ENCODE measurements at regions not wholly inside any gene's neighbourhood (a gene's known extent, or its start where the extent isn't known, plus 50 kb on each side); places are given as distances from the start of the nearest gene placed in this dataset.

DNA sequence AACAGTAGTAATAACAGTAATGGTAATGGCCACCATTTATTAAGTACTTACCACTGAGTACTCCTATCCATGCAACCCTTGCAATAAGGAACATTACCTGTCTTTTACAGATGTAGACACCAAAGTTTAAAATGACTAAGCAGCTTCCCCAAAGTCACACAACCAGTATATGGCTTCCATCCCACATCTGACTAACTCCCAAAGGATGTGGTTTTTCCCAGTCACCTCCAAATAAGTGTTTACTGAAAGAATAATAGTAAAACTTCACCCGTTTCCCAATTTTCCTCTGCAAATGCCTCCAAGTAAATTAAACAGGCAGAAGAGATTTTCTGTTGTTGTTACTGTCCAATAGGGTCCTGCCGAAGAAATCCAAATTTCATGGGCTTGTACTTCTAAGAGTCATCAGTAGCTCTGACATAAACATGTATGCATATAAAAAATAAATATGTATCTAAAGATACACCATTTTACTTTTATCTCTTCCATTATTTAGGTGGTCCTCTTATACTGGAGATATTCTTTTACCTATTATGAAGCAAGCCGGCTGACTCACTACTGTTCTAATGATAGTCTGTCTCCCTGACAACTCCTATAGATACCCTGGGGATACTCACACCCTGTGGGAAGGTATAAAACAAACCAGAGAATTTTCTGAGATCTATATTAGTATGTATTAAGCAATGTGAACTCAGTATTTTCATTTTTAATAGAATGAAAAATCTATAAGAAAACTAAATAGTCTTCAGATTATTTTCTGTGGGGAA is 77.9 kb upstream of the ID4 start:
- ChIA-PET POLR2A (no interaction called here), CTCF (interaction anchor here (1.7 kb wide), 1 partner anchor 13 kb away, joined by 3 read pairs; no protein-coding TSS in a partner anchor)
- peak; percentile 33 for DNase-seq (ENCODE audit: low read depth, low spot score)
- TF ChIP-seq, protein P1, sequence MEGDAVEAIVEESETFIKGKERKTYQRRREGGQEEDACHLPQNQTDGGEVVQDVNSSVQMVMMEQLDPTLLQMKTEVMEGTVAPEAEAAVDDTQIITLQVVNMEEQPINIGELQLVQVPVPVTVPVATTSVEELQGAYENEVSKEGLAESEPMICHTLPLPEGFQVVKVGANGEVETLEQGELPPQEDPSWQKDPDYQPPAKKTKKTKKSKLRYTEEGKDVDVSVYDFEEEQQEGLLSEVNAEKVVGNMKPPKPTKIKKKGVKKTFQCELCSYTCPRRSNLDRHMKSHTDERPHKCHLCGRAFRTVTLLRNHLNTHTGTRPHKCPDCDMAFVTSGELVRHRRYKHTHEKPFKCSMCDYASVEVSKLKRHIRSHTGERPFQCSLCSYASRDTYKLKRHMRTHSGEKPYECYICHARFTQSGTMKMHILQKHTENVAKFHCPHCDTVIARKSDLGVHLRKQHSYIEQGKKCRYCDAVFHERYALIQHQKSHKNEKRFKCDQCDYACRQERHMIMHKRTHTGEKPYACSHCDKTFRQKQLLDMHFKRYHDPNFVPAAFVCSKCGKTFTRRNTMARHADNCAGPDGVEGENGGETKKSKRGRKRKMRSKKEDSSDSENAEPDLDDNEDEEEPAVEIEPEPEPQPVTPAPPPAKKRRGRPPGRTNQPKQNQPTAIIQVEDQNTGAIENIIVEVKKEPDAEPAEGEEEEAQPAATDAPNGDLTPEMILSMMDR (IDR thresholded peaks at IDR 0.05; ENCODE audit: insufficient read depth, low read length, missing control alignments) = no peak
- no peak overlapping the region for H3K4me3 ChIP-seq (ENCODE audit: low read depth, low read length)

DNA sequence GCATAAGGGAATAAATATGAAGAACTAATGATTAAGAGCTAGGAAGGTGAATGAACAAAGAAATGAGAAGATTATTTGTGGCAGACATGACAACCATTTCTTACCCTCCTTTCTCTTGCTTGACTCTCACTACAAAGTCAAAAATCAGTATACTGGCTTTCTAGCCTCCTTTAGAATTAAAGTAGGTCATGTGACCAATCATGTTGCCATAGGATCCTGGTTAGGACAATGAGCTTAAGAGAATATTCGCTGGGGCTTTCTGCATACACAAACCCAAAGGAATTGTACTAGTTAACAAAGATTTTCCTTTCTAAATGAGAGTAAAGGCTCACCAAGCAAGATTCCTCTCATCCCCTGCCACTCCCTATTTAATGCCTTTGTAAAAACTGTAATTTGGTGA is 76.0 kb upstream of the ID4 start:
- no peak overlapping the region for H3K4me3 ChIP-seq (ENCODE audit: low read depth, low read length)
- ChIA-PET CTCF (no interaction called here), POLR2A (no interaction called here)
- DNase-seq (ENCODE audit: low read depth, low spot score) = no peak
- TF ChIP-seq, protein P1 (IDR thresholded peaks at IDR 0.05; ENCODE audit: insufficient read depth, low read length, missing control alignments) = no peak

DNA sequence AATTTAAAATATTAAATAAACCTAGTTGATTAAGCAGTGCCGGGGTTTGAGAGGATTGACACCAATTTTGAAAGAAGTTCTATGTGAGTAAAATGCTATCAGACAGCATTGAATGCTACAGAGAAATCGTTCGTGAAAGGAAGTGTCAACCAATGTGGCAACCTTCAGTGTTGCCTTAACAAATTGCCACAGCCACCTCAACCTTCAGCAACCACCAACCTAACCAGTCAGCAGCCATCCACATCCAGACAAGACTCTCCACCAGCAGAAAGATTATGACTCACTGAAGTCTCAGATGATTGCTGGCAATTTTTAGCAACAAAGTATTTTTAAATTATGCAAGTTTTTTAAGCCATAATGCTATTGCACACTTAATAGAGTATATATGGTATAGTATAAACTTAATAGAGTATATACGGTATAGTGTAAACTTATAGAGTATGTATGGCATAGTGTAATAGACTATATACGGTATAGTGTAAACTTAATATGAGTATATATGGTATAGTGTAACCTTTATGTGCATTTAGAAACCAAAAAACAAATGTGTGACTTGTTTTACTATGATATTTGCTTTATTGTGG is 65.3 kb upstream of the ID4 start:
- POLR2A ChIA-PET = no interaction called here
- DNase-seq (ENCODE audit: low read depth, low spot score) = peak; percentile 28
- CTCF ChIA-PET = interaction anchor here (1.2 to 1.3 kb wide), 2 partner anchors 10 to 13 kb away, joined by 3 read pairs; no protein-coding TSS in a partner anchor
- H3K4me3 ChIP-seq (ENCODE audit: low read depth, low read length) = no peak overlapping the region
- TF ChIP-seq, protein P1 (IDR thresholded peaks at IDR 0.05; ENCODE audit: insufficient read depth, low read length, missing control alignments) = no peak

DNA sequence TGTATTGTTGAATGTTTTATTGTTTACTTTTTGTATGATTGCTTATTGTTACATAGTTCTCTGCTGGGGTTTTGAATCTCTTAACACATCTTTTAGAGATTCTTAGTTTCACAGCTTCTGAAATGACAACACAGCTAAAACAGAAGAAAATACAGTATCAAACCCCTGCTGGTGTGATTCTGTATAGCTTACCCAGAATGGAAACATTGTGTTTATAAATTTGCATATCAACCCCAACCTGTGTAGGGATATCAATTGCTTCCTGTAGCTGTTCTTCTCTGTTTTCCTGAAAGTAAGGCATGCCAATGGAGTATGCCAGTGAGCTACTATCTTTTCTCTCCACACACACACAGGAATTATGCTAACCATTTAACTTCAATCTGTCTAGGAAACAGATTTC is 64.3 kb upstream of the ID4 start:
- ChIA-PET POLR2A (no interaction called here), CTCF (interaction anchor here (1.2 to 1.3 kb wide), 2 partner anchors 11 to 15 kb away, joined by 3 read pairs; no protein-coding TSS in a partner anchor)
- no peak overlapping the region for H3K4me3 ChIP-seq (ENCODE audit: low read depth, low read length)
- TF ChIP-seq, protein P1 (IDR thresholded peaks at IDR 0.05; ENCODE audit: insufficient read depth, low read length, missing control alignments) = no peak
- no peak for DNase-seq (ENCODE audit: low read depth, low spot score)

DNA sequence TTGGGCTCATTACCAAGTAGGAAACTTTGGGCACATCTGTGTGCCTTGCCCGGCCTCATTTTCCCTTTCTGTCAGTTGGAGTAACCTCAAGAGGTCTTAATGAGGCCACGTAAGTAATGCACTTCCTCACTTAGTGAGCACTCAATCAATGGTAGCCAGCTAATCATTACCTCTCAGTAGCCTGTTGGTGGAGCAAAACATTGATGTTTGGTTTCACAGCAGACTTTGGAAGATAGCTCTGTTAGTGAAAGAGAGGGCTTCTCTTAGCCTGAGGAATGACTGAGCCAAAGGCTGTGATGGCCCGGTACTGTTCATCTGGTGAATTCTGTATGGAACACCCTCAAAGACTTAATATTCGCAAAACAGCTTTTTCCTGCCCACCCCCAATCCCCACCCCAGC is 55.9 kb upstream of the ID4 start:
- ChIA-PET POLR2A (no interaction called here), CTCF (no interaction called here)
- TF ChIP-seq, protein P1 (IDR thresholded peaks at IDR 0.05; ENCODE audit: insufficient read depth, low read length, missing control alignments) = no peak
- H3K4me3 ChIP-seq (ENCODE audit: low read depth, low read length) = no peak overlapping the region
- no peak for DNase-seq (ENCODE audit: low read depth, low spot score)

DNA sequence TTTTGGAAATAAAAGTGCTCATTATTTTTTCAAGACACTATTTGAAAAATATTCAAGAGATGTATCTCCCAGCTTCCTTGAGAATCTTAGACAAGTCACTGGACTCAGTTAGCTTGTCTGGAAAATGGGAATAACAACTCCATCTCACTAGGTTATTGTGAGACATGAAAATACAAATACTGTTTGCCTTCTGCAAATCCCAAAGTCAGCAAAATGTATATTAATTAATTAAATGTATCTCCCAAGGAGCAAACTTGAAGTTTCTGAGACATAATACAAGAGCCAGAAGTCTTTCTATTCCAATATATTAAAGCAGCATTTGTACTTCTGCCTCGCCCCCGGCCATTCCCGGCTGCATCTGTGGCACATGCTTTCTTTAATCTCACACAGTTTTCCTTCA is 54.6 kb upstream of the ID4 start:
- ChIA-PET CTCF (no interaction called here), POLR2A (no interaction called here)
- no peak overlapping the region for H3K4me3 ChIP-seq (ENCODE audit: low read depth, low read length)
- TF ChIP-seq, protein P1 (IDR thresholded peaks at IDR 0.05; ENCODE audit: insufficient read depth, low read length, missing control alignments) = no peak
- DNase-seq (ENCODE audit: low read depth, low spot score) = no peak

All from AG04449 (cell line).